ENCODE measurements at regions not wholly inside any gene's neighbourhood (a gene's known extent, or its start where the extent isn't known, plus 50 kb on each side); places are given as distances from the start of the nearest gene placed in this dataset.
A peak's percentile ranks its signal among the peaks of the same experiment; 100 is the strongest.
"Not testable (repeated sequence)": the region's sequence is repeated elsewhere in the genome, so short reads cannot be mapped to it uniquely, and the experiment has no call there.

GRCh38 chr7:65558584-65558983, 184.9 kb downstream of the ZNF92 start:
- not testable (repeated sequence) for H3K4ac ChIP-seq (ENCODE audit: low read depth, low read length); H3K79me1 ChIP-seq (ENCODE audit: low read length); H2BK15ac ChIP-seq (replicated peaks; ENCODE audit: low read depth); H2BK120ac ChIP-seq (ENCODE audit: low read depth, low read length); H3K56ac ChIP-seq (ENCODE audit: low read length); H2BK5ac ChIP-seq (ENCODE audit: low read length); H3K4me3 ChIP-seq (ENCODE audit: low read length); H3K4me1 ChIP-seq (ENCODE audit: control insufficient read depth, low read depth, low read length); H3K23ac ChIP-seq (ENCODE audit: low read length); H4K8ac ChIP-seq (ENCODE audit: low read depth, low read length); H3K79me2 ChIP-seq (ENCODE audit: control insufficient read depth, insufficient read depth, low read length); H2AK5ac ChIP-seq (ENCODE audit: low read length); H3K27ac ChIP-seq (ENCODE audit: low read depth, low read length); H3K36me3 ChIP-seq (ENCODE audit: control insufficient read depth, insufficient read depth, low read length); H3K4me2 ChIP-seq (ENCODE audit: low read length); H3K27me3 ChIP-seq (ENCODE audit: insufficient read depth, low read length, poor library complexity); H4K5ac ChIP-seq (ENCODE audit: low read length); H3K18ac ChIP-seq (ENCODE audit: low read length); H3K9ac ChIP-seq (ENCODE audit: low read length)
- WGBS (ENCODE audit: extremely low coverage, insufficient coverage, low lambda C conversion rate) = no CpG with 5 or more reads among the region's 4 CpGs
- peak; percentile 46 for DNase-seq

- not testable (repeated sequence) for H3K27ac ChIP-seq (ENCODE audit: low read depth, low read length); H3K9ac ChIP-seq (ENCODE audit: low read length); H4K8ac ChIP-seq (ENCODE audit: low read depth, low read length); H3K23ac ChIP-seq (ENCODE audit: low read length); H3K18ac ChIP-seq (ENCODE audit: low read length); H2AK5ac ChIP-seq (ENCODE audit: low read length); H3K56ac ChIP-seq (ENCODE audit: low read length); H3K4me2 ChIP-seq (ENCODE audit: low read length); H3K79me2 ChIP-seq (ENCODE audit: control insufficient read depth, insufficient read depth, low read length); H3K27me3 ChIP-seq (ENCODE audit: insufficient read depth, low read length, poor library complexity); H3K4me1 ChIP-seq (ENCODE audit: control insufficient read depth, low read depth, low read length); H3K4ac ChIP-seq (ENCODE audit: low read depth, low read length); H3K79me1 ChIP-seq (ENCODE audit: low read length); H4K5ac ChIP-seq (ENCODE audit: low read length); H2BK15ac ChIP-seq (replicated peaks; ENCODE audit: low read depth); H3K36me3 ChIP-seq (ENCODE audit: control insufficient read depth, insufficient read depth, low read length); DNase-seq; H2BK5ac ChIP-seq (ENCODE audit: low read length); H2BK120ac ChIP-seq (ENCODE audit: low read depth, low read length); H3K4me3 ChIP-seq (ENCODE audit: low read length)
- WGBS (ENCODE audit: extremely low coverage, insufficient coverage, low lambda C conversion rate) = no CpG with 5 or more reads among the region's 6 CpGs
Observed at GRCh38 chr7:65561786-65562372, 188.2 kb downstream of the ZNF92 start.

- H3K56ac ChIP-seq (ENCODE audit: low read length); H2BK15ac ChIP-seq (replicated peaks; ENCODE audit: low read depth); H4K5ac ChIP-seq (ENCODE audit: low read length); H2AK5ac ChIP-seq (ENCODE audit: low read length); H3K4me3 ChIP-seq (ENCODE audit: low read length); H3K4me2 ChIP-seq (ENCODE audit: low read length); H3K79me1 ChIP-seq (ENCODE audit: low read length); H2BK5ac ChIP-seq (ENCODE audit: low read length); H2BK120ac ChIP-seq (ENCODE audit: low read depth, low read length); H3K27ac ChIP-seq (ENCODE audit: low read depth, low read length); DNase-seq; H3K4ac ChIP-seq (ENCODE audit: low read depth, low read length); H3K23ac ChIP-seq (ENCODE audit: low read length); H3K27me3 ChIP-seq (ENCODE audit: insufficient read depth, low read length, poor library complexity); H3K9ac ChIP-seq (ENCODE audit: low read length); H4K8ac ChIP-seq (ENCODE audit: low read depth, low read length); H3K18ac ChIP-seq (ENCODE audit: low read length); H3K4me1 ChIP-seq (ENCODE audit: control insufficient read depth, low read depth, low read length); H3K79me2 ChIP-seq (ENCODE audit: control insufficient read depth, insufficient read depth, low read length); H3K36me3 ChIP-seq (ENCODE audit: control insufficient read depth, insufficient read depth, low read length): not testable (repeated sequence)
- WGBS (ENCODE audit: extremely low coverage, insufficient coverage, low lambda C conversion rate) = no CpG with 5 or more reads among the region's 2 CpGs
Observed at GRCh38 chr7:65562522-65562921, 188.9 kb downstream of the ZNF92 start.

- H2BK120ac ChIP-seq (ENCODE audit: low read depth, low read length); DNase-seq; H2BK5ac ChIP-seq (ENCODE audit: low read length); H4K5ac ChIP-seq (ENCODE audit: low read length); H3K18ac ChIP-seq (ENCODE audit: low read length); H3K4me1 ChIP-seq (ENCODE audit: control insufficient read depth, low read depth, low read length); H3K9ac ChIP-seq (ENCODE audit: low read length); H3K4me2 ChIP-seq (ENCODE audit: low read length); H2BK15ac ChIP-seq (replicated peaks; ENCODE audit: low read depth); H3K4ac ChIP-seq (ENCODE audit: low read depth, low read length); H3K27ac ChIP-seq (ENCODE audit: low read depth, low read length); H3K27me3 ChIP-seq (ENCODE audit: insufficient read depth, low read length, poor library complexity); H2AK5ac ChIP-seq (ENCODE audit: low read length); H3K56ac ChIP-seq (ENCODE audit: low read length); H3K23ac ChIP-seq (ENCODE audit: low read length); H3K4me3 ChIP-seq (ENCODE audit: low read length); H4K8ac ChIP-seq (ENCODE audit: low read depth, low read length); H3K79me2 ChIP-seq (ENCODE audit: control insufficient read depth, insufficient read depth, low read length); H3K79me1 ChIP-seq (ENCODE audit: low read length); H3K36me3 ChIP-seq (ENCODE audit: control insufficient read depth, insufficient read depth, low read length): not testable (repeated sequence)
- no CpG with 5 or more reads among the region's 1 CpG for WGBS (ENCODE audit: extremely low coverage, insufficient coverage, low lambda C conversion rate)
Observed at GRCh38 chr7:65563333-65563732, 189.7 kb downstream of the ZNF92 start.

GRCh38 chr7:65568226-65568625, 194.6 kb downstream of the ZNF92 start:
- not testable (repeated sequence) for H3K4me3 ChIP-seq (ENCODE audit: low read length); H3K18ac ChIP-seq (ENCODE audit: low read length); H4K8ac ChIP-seq (ENCODE audit: low read depth, low read length); H2BK5ac ChIP-seq (ENCODE audit: low read length); H3K4me1 ChIP-seq (ENCODE audit: control insufficient read depth, low read depth, low read length); H3K4ac ChIP-seq (ENCODE audit: low read depth, low read length); H3K4me2 ChIP-seq (ENCODE audit: low read length); H4K5ac ChIP-seq (ENCODE audit: low read length); H3K27me3 ChIP-seq (ENCODE audit: insufficient read depth, low read length, poor library complexity); H3K9ac ChIP-seq (ENCODE audit: low read length); H3K79me2 ChIP-seq (ENCODE audit: control insufficient read depth, insufficient read depth, low read length); DNase-seq; H3K27ac ChIP-seq (ENCODE audit: low read depth, low read length); H3K79me1 ChIP-seq (ENCODE audit: low read length); H2AK5ac ChIP-seq (ENCODE audit: low read length); H3K36me3 ChIP-seq (ENCODE audit: control insufficient read depth, insufficient read depth, low read length); H2BK120ac ChIP-seq (ENCODE audit: low read depth, low read length); H3K23ac ChIP-seq (ENCODE audit: low read length); H3K56ac ChIP-seq (ENCODE audit: low read length); H2BK15ac ChIP-seq (replicated peaks; ENCODE audit: low read depth)
- no CpG with 5 or more reads among the region's 6 CpGs for WGBS (ENCODE audit: extremely low coverage, insufficient coverage, low lambda C conversion rate)

GRCh38 chr7:65570990-65571389, 197.3 kb downstream of the ZNF92 start:
- not testable (repeated sequence) for H2BK15ac ChIP-seq (replicated peaks; ENCODE audit: low read depth); H3K4me1 ChIP-seq (ENCODE audit: control insufficient read depth, low read depth, low read length); H3K9ac ChIP-seq (ENCODE audit: low read length); DNase-seq; H3K27me3 ChIP-seq (ENCODE audit: insufficient read depth, low read length, poor library complexity); H2BK5ac ChIP-seq (ENCODE audit: low read length); H3K23ac ChIP-seq (ENCODE audit: low read length); H3K79me1 ChIP-seq (ENCODE audit: low read length); H3K36me3 ChIP-seq (ENCODE audit: control insufficient read depth, insufficient read depth, low read length); H2BK120ac ChIP-seq (ENCODE audit: low read depth, low read length); H3K4me2 ChIP-seq (ENCODE audit: low read length); H3K18ac ChIP-seq (ENCODE audit: low read length); H3K79me2 ChIP-seq (ENCODE audit: control insufficient read depth, insufficient read depth, low read length); H4K8ac ChIP-seq (ENCODE audit: low read depth, low read length); H3K4me3 ChIP-seq (ENCODE audit: low read length); H2AK5ac ChIP-seq (ENCODE audit: low read length); H3K56ac ChIP-seq (ENCODE audit: low read length); H3K27ac ChIP-seq (ENCODE audit: low read depth, low read length); H4K5ac ChIP-seq (ENCODE audit: low read length); H3K4ac ChIP-seq (ENCODE audit: low read depth, low read length)
- no CpG with 5 or more reads among the region's 1 CpG for WGBS (ENCODE audit: extremely low coverage, insufficient coverage, low lambda C conversion rate)

Data from mesendoderm (in vitro differentiated cells).